ENCODE measurements at regions not wholly inside any gene's neighbourhood (a gene's known extent, or its start where the extent isn't known, plus 50 kb on each side); places are given as distances from the start of the nearest gene placed in this dataset.

GRCh38 chr4:147311956-147312355 lies 168.9 kb upstream of the EDNRA start:
- peaks cover 0 to 8% (median 2%) of the 10 kb centered on the region in 7 donors for H3K9me3 Mint-ChIP-seq
- H3K4me3 Mint-ChIP-seq = no peak overlapping the region
- DNase-seq (no peak), ATAC-seq (ENCODE audit: low read depth in 2 of 2) (no peak)
- H3K27ac Mint-ChIP-seq = no peak overlapping the region
- H3K36me3 Mint-ChIP-seq = no peaks in the 10 kb centered on the region
- H3K27me3 Mint-ChIP-seq = no peaks in the 10 kb centered on the region
- no peaks in the 10 kb centered on the region for H3K4me1 Mint-ChIP-seq

GRCh38 chr4:147312376-147313046 lies 168.4 kb upstream of the EDNRA start:
- no peaks in the 10 kb centered on the region for H3K27me3 Mint-ChIP-seq
- H3K36me3 Mint-ChIP-seq = no peaks in the 10 kb centered on the region
- no peak for DNase-seq
- H3K4me1 Mint-ChIP-seq = no peaks in the 10 kb centered on the region
- ATAC-seq (ENCODE audit: low read depth in 2 of 2) = no peak
- no peak overlapping the region for H3K4me3 Mint-ChIP-seq
- peaks cover 0 to 6% (median 2%) of the 10 kb centered on the region in 7 donors for H3K9me3 Mint-ChIP-seq
- H3K27ac Mint-ChIP-seq = no peak overlapping the region

GRCh38 chr4:147313108-147313507 lies 167.8 kb upstream of the EDNRA start:
- Mint-ChIP-seq H3K27me3 (no peaks in the 10 kb centered on the region), H3K4me3 (no peak overlapping the region), H3K9me3 (peaks cover 0 to 5% (median 2%) of the 10 kb centered on the region in 7 donors), H3K27ac (no peak overlapping the region), H3K4me1 (no peaks in the 10 kb centered on the region), H3K36me3 (no peaks in the 10 kb centered on the region)
- ATAC-seq (ENCODE audit: low read depth in 2 of 2) = no peak
- DNase-seq = no peak

- H3K9me3 Mint-ChIP-seq = peaks cover 0 to 6% (median 0%) of the 10 kb centered on the region in 7 donors
- no peak overlapping the region for H3K4me3 Mint-ChIP-seq
- DNase-seq = no peak
- no peak for ATAC-seq (ENCODE audit: low read depth in 2 of 2)
- H3K27me3 Mint-ChIP-seq = no peaks in the 10 kb centered on the region
- no peak overlapping the region for H3K27ac Mint-ChIP-seq
- no peaks in the 10 kb centered on the region for H3K4me1 Mint-ChIP-seq
- no peaks in the 10 kb centered on the region for H3K36me3 Mint-ChIP-seq
These were observed 162.3 kb upstream of the EDNRA start for GRCh38 chr4:147318586-147318985.

GRCh38 chr4:147325571-147325981 lies 155.3 kb upstream of the EDNRA start:
- ATAC-seq (ENCODE audit: low read depth in 2 of 2) (no peak), DNase-seq (no peak)
- no peaks in the 10 kb centered on the region for H3K27me3 Mint-ChIP-seq
- H3K9me3 Mint-ChIP-seq = peaks cover 0 to 6% (median 0%) of the 10 kb centered on the region in 7 donors
- no peaks in the 10 kb centered on the region for H3K4me1 Mint-ChIP-seq
- no peak overlapping the region for H3K27ac Mint-ChIP-seq
- H3K4me3 Mint-ChIP-seq = no peak overlapping the region
- H3K36me3 Mint-ChIP-seq = no peaks in the 10 kb centered on the region

- no peaks in the 10 kb centered on the region for H3K4me1 Mint-ChIP-seq
- no peaks in the 10 kb centered on the region for H3K36me3 Mint-ChIP-seq
- no peaks in the 10 kb centered on the region for H3K27me3 Mint-ChIP-seq
- H3K9me3 Mint-ChIP-seq = peaks cover 0 to 6% (median 0%) of the 10 kb centered on the region in 7 donors
- DNase-seq (no peak), ATAC-seq (ENCODE audit: low read depth in 2 of 2) (no peak)
- H3K27ac Mint-ChIP-seq = no peak overlapping the region
- H3K4me3 Mint-ChIP-seq = no peak overlapping the region
These were observed 154.3 kb upstream of the EDNRA start for GRCh38 chr4:147326591-147326990.

- H3K4me1 Mint-ChIP-seq = no peaks in the 10 kb centered on the region
- no peak for ATAC-seq (ENCODE audit: low read depth in 2 of 2)
- H3K36me3 Mint-ChIP-seq = no peaks in the 10 kb centered on the region
- no peak overlapping the region for H3K4me3 Mint-ChIP-seq
- H3K27ac Mint-ChIP-seq = no peak overlapping the region
- no peak for DNase-seq
- no peaks in the 10 kb centered on the region for H3K27me3 Mint-ChIP-seq
- H3K9me3 Mint-ChIP-seq = peaks cover 0 to 3% (median 0%) of the 10 kb centered on the region in 7 donors
These were observed 153.6 kb upstream of the EDNRA start for GRCh38 chr4:147327322-147327721.

GRCh38 chr4:147328189-147328588 lies 152.7 kb upstream of the EDNRA start:
- Mint-ChIP-seq H3K36me3 (no peaks in the 10 kb centered on the region), H3K27ac (no peak overlapping the region), H3K4me1 (no peaks in the 10 kb centered on the region), H3K27me3 (no peaks in the 10 kb centered on the region), H3K9me3 (peaks cover 0 to 3% (median 0%) of the 10 kb centered on the region in 7 donors), H3K4me3 (no peak overlapping the region)
- no peak for DNase-seq
- ATAC-seq (ENCODE audit: low read depth in 2 of 2) = no peak

- no peak for DNase-seq
- H3K4me1 Mint-ChIP-seq = no peaks in the 10 kb centered on the region
- H3K4me3 Mint-ChIP-seq = no peak overlapping the region
- H3K27me3 Mint-ChIP-seq = no peaks in the 10 kb centered on the region
- H3K36me3 Mint-ChIP-seq = no peaks in the 10 kb centered on the region
- ATAC-seq (ENCODE audit: low read depth in 2 of 2) = no peak
- peaks cover 0 to 3% (median 0%) of the 10 kb centered on the region in 7 donors for H3K9me3 Mint-ChIP-seq
- H3K27ac Mint-ChIP-seq = no peak overlapping the region
These were observed 152.0 kb upstream of the EDNRA start for GRCh38 chr4:147328756-147329446.

GRCh38 chr4:147332091-147332490 lies 148.8 kb upstream of the EDNRA start:
- no peaks in the 10 kb centered on the region for H3K27me3 Mint-ChIP-seq
- no peaks in the 10 kb centered on the region for H3K4me1 Mint-ChIP-seq
- no peak overlapping the region for H3K27ac Mint-ChIP-seq
- DNase-seq = no peak
- no peak for ATAC-seq (ENCODE audit: low read depth in 2 of 2)
- H3K4me3 Mint-ChIP-seq = no peak overlapping the region
- no peaks in the 10 kb centered on the region for H3K9me3 Mint-ChIP-seq
- no peaks in the 10 kb centered on the region for H3K36me3 Mint-ChIP-seq

GRCh38 chr4:147334478-147334877 lies 146.4 kb upstream of the EDNRA start:
- Mint-ChIP-seq H3K9me3 (peaks cover 0 to 8% (median 2%) of the 10 kb centered on the region in 7 donors), H3K4me1 (no peaks in the 10 kb centered on the region), H3K36me3 (no peaks in the 10 kb centered on the region), H3K27me3 (no peaks in the 10 kb centered on the region), H3K27ac (no peak overlapping the region), H3K4me3 (no peak overlapping the region)
- DNase-seq = no peak
- no peak for ATAC-seq (ENCODE audit: low read depth in 2 of 2)

GRCh38 chr4:147335183-147335582 lies 145.7 kb upstream of the EDNRA start:
- Mint-ChIP-seq H3K36me3 (no peaks in the 10 kb centered on the region), H3K4me1 (no peaks in the 10 kb centered on the region), H3K9me3 (peaks cover 0 to 8% (median 2%) of the 10 kb centered on the region in 7 donors), H3K27ac (no peak overlapping the region), H3K27me3 (no peaks in the 10 kb centered on the region), H3K4me3 (no peak overlapping the region)
- DNase-seq (no peak), ATAC-seq (ENCODE audit: low read depth in 2 of 2) (no peak)

- Mint-ChIP-seq H3K27me3 (no peaks in the 10 kb centered on the region), H3K27ac (peak overlapping the region in 1 of 6 donors; percentile 10), H3K36me3 (no peaks in the 10 kb centered on the region), H3K4me1 (no peaks in the 10 kb centered on the region), H3K9me3 (peaks cover 0 to 8% (median 3%) of the 10 kb centered on the region in 7 donors), H3K4me3 (no peak overlapping the region)
- DNase-seq (no peak), ATAC-seq (ENCODE audit: low read depth in 2 of 2) (no peak)
These were observed 144.6 kb upstream of the EDNRA start for GRCh38 chr4:147336252-147336651.

- Mint-ChIP-seq H3K4me1 (no peaks in the 10 kb centered on the region), H3K27ac (no peak overlapping the region), H3K27me3 (no peaks in the 10 kb centered on the region), H3K9me3 (peaks cover 0 to 11% (median 3%) of the 10 kb centered on the region in 7 donors), H3K4me3 (no peak overlapping the region), H3K36me3 (no peaks in the 10 kb centered on the region)
- ATAC-seq (ENCODE audit: low read depth in 2 of 2) (no peak), DNase-seq (no peak)
These were observed 141.8 kb upstream of the EDNRA start for GRCh38 chr4:147339100-147339499.

Measured in naive B cell (primary cell).